ENCODE measurements at regions not wholly inside any gene's neighbourhood (a gene's known extent, or its start where the extent isn't known, plus 50 kb on each side); places are given as distances from the start of the nearest gene placed in this dataset.

GRCh38 chr10:130401860-130402765 lies 265.9 kb downstream of the GLRX3 start:
- no peak for ATAC-seq (ENCODE audit: low read depth)

More at GRCh38 chr10:130401860-130402765, 265.9 kb downstream of the GLRX3 start:
- Histone ChIP-seq H4K20me1 (ENCODE audit: insufficient read depth, low read length) (no peaks in the 10 kb centered on the region), H3K36me3 (ENCODE audit: control insufficient read depth, insufficient read depth, low read length) (no peaks in the 10 kb centered on the region), H2BK15ac (ENCODE audit: low read depth, low read length) (no peak overlapping the region), H3K4me1 (ENCODE audit: control insufficient read depth, insufficient read depth, low read length) (no peaks in the 10 kb centered on the region), H3K79me1 (ENCODE audit: low read depth in 1 of 2, low read length in 2 of 2) (no peaks in the 10 kb centered on the region), H3K23ac (ENCODE audit: low read depth, low read length) (no peak overlapping the region), H3K4me3 (ENCODE audit: insufficient read depth, low read depth, low read length) (no peak overlapping the region), H3K9me3 (ENCODE audit: control insufficient read depth, insufficient read depth, low read length) (peaks cover 21% of the 10 kb centered on the region), H2BK5ac (ENCODE audit: low read depth, low read length, poor library complexity, severe bottlenecking) (no peak overlapping the region), H4K5ac (ENCODE audit: low read depth, low read length) (no peak overlapping the region), H3K4ac (ENCODE audit: low read depth, low read length) (no peak overlapping the region), H3K9ac (ENCODE audit: low read depth, low read length) (no peak overlapping the region), H3K56ac (ENCODE audit: extremely low read depth, insufficient read depth, low read length) (no peak overlapping the region), H2BK120ac (ENCODE audit: low read depth, low read length) (no peak overlapping the region), H3K4me2 (ENCODE audit: low read depth, low read length) (no peak overlapping the region), H2AK5ac (ENCODE audit: low read depth, low read length) (no peak overlapping the region), H4K91ac (ENCODE audit: insufficient read depth, low read depth, low read length) (no peak overlapping the region), H3K27ac (ENCODE audit: insufficient read depth, low read length) (no peak overlapping the region), H3K9me1 (ENCODE audit: insufficient read depth, low read length) (no peaks in the 10 kb centered on the region), H3K27me3 (ENCODE audit: control insufficient read depth, insufficient read depth, low read length) (no peaks in the 10 kb centered on the region), H4K8ac (ENCODE audit: low read depth in 2 of 2, low read length in 2 of 2) (no peak overlapping the region), H3K14ac (replicated peaks; ENCODE audit: low read depth, low read length) (no peak overlapping the region), H3K18ac (ENCODE audit: low read depth, low read length) (no peak overlapping the region), H2AFZ (replicated peaks; ENCODE audit: low read length, poor library complexity) (no peak overlapping the region), H2BK20ac (ENCODE audit: low read depth, low read length) (no peak overlapping the region), H2AK9ac (replicated peaks; ENCODE audit: low read depth, low read length, poor library complexity) (no peak overlapping the region)
- no TSS peak for BruUV-seq (replicated peaks)
- CTCF ChIA-PET, result no interaction called here
- 88% methylated on average over 1 of the region's 16 CpGs; no CpG with 5 or more reads in 1 of the 2 experiments for WGBS, 2 experiments (ENCODE audit: extremely low coverage in 2 of 2, insufficient read length in 1 of 2)
- in situ Hi-C loops (cut with MboI; ENCODE audit: low sequenced_read_pairs), result no loop called here
- no peak for DNase-seq
- POLR2A ChIA-PET (ENCODE audit: unreplicated experiment), result no interaction called here
- dilution Hi-C loops (cut with HindIII; ENCODE audit: low sequenced_read_pairs, unreplicated experiment), result no loop called here
- intact Hi-C loops (cut with micrococcal nuclease), result no loop called here
- TF ChIP-seq FOS (IDR thresholded peaks at IDR 0.05; ENCODE audit: low read depth, low read length) (no peak), BHLHE40 (IDR thresholded peaks at IDR 0.05; ENCODE audit: low read depth, low read length) (no peak)
